ENCODE measurements at regions not wholly inside any gene's neighbourhood (a gene's known extent, or its start where the extent isn't known, plus 50 kb on each side); places are given as distances from the start of the nearest gene placed in this dataset.

DNA sequence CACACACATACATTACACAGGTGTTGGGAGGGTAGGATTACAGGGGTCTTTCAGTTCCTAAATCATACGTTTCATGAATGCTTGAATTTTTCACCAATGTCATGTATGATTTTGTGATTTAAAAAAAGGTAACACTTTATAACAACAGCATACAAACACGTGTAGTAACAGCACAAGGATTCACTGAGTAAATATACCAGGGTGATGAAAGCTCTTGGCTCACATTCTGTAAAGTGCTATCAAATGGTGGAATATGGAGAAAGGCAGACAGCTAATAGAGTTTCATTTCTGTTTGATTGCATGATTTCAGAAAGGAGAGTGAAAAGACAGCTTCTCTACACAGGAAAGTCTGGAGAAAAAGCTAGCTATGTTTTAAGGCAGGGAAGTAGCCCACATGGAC, 231.9 kb downstream of the CD83 start:
- TF ChIP-seq POLR2AphosphoS2 (IDR thresholded peaks at IDR 0.05; ENCODE audit: low read depth, low read length) (no peak), ZNF101 (CRISPR knock-in tag; IDR thresholded peaks at IDR 0.05; ENCODE audit: borderline replicate concordance, low read depth) (no peak), ZNF260 (CRISPR knock-in tag; IDR thresholded peaks at IDR 0.05; ENCODE audit: borderline replicate concordance, low read depth) (no peak), TBL1XR1 (IDR thresholded peaks at IDR 0.05; ENCODE audit: borderline replicate concordance, low read length, partially characterized antibody) (no peak), ZBTB42 (CRISPR knock-in tag; IDR thresholded peaks at IDR 0.05) (no peak)

Data from HepG2 (cell line).